Upper lobe of right lung (tissue), 1 donor: ENCODE measurements at regions not wholly inside any gene's neighbourhood (a gene's known extent, or its start where the extent isn't known, plus 50 kb on each side); places are given as distances from the start of the nearest gene placed in this dataset.

Experiments used
- ATAC-seq: fragments of 200-7000 bp; cut with Tn5 transposase; one replicate; pipeline ENCODE4 v1.9.1; 2020; ENCODE audit warnings: mild to moderate bottlenecking, moderate library complexity
- DNase-seq: peaks from one replicate; pipeline ENCODE4 v3.0.0-alpha.2; 2020
- H3K27ac ChIP-seq: fragments of 200-600 bp; one replicate; pipeline ENCODE4 v1.8.0; 2022
- H3K27me3 ChIP-seq: fragments of 200-600 bp; one replicate; pipeline ENCODE4 v1.8.0; 2022; ENCODE audit warnings: mild to moderate bottlenecking
- H3K36me3 ChIP-seq: fragments of 200-600 bp; one replicate; pipeline ENCODE4 v1.8.0; 2022
- H3K4me1 ChIP-seq: fragments of 200-600 bp; one replicate; pipeline ENCODE4 v1.8.0; 2022
- H3K4me3 ChIP-seq: fragments of 200-600 bp; one replicate; pipeline ENCODE4 v1.8.0; 2022; ENCODE audit warnings: mild to moderate bottlenecking
- H3K9me3 ChIP-seq: fragments of 200-600 bp; one replicate; pipeline ENCODE4 v1.8.0; 2022
- CTCF ChIP-seq: fragments of 200-600 bp; IDR thresholded peaks from one replicate; pipeline ENCODE4 v1.8.0; 2022; ENCODE audit warnings: antibody characterized with exemption
- intact Hi-C: fragments of 100-400 bp; cut with DNase I; formaldehyde crosslinking; loops from one replicate; pipeline ENCODE4 v1.11.0; 2022
- donor health status: DM: no; HTN: yes; CAD: no; lungs with severe emphysema.

- intact Hi-C loops: no loop called here
- peaks cover 35% of the 10 kb centered on the region for H3K27me3 ChIP-seq
- no peak for ATAC-seq
Observed at GRCh38 chr17:79478051-79478461, 132.8 kb downstream of the RBFOX3 start.

GRCh38 chr17:79476074-79476652 lies 134.7 kb downstream of the RBFOX3 start:
- DNase-seq (no peak), ATAC-seq (no peak)
- H3K4me3 ChIP-seq: no peak overlapping the region
- no peaks in the 10 kb centered on the region for H3K36me3 ChIP-seq
- H3K27ac ChIP-seq: no peak overlapping the region
- H3K4me1 ChIP-seq: no peaks in the 10 kb centered on the region
- no peaks in the 10 kb centered on the region for H3K9me3 ChIP-seq
- intact Hi-C loops: no loop called here
- H3K27me3 ChIP-seq: peaks cover 39% of the 10 kb centered on the region
- no peak for TF ChIP-seq CTCF

More at GRCh38 chr17:79478051-79478461, 132.8 kb downstream of the RBFOX3 start:
- no peaks in the 10 kb centered on the region for H3K4me1 ChIP-seq
- DNase-seq: no peak
- H3K27ac ChIP-seq: no peak overlapping the region
- no peak for TF ChIP-seq CTCF
- H3K4me3 ChIP-seq: no peak overlapping the region
- no peaks in the 10 kb centered on the region for H3K9me3 ChIP-seq
- no peaks in the 10 kb centered on the region for H3K36me3 ChIP-seq

GRCh38 chr17:79473876-79474440 lies 136.9 kb downstream of the RBFOX3 start:
- H3K27ac ChIP-seq: no peak overlapping the region
- H3K36me3 ChIP-seq: no peaks in the 10 kb centered on the region
- no peak overlapping the region for H3K4me3 ChIP-seq
- no peak for ATAC-seq
- peaks cover 31% of the 10 kb centered on the region for H3K27me3 ChIP-seq
- no peak for TF ChIP-seq CTCF
- no peaks in the 10 kb centered on the region for H3K9me3 ChIP-seq
- DNase-seq: no peak
- intact Hi-C loops: no loop called here
- H3K4me1 ChIP-seq: no peaks in the 10 kb centered on the region

GRCh38 chr17:79473111-79473875 lies 137.6 kb downstream of the RBFOX3 start:
- Histone ChIP-seq H3K9me3 (no peaks in the 10 kb centered on the region), H3K36me3 (no peaks in the 10 kb centered on the region), H3K27ac (no peak overlapping the region), H3K4me3 (no peak overlapping the region), H3K27me3 (peaks cover 31% of the 10 kb centered on the region), H3K4me1 (no peaks in the 10 kb centered on the region)
- intact Hi-C loops: no loop called here
- ATAC-seq: no peak
- TF ChIP-seq CTCF: no peak
- no peak for DNase-seq

- DNase-seq (no peak), ATAC-seq (no peak)
- TF ChIP-seq CTCF: no peak
- Histone ChIP-seq H3K9me3 (no peaks in the 10 kb centered on the region), H3K36me3 (no peaks in the 10 kb centered on the region), H3K27me3 (peaks cover 34% of the 10 kb centered on the region), H3K4me1 (no peaks in the 10 kb centered on the region), H3K4me3 (no peak overlapping the region), H3K27ac (no peak overlapping the region)
- intact Hi-C loops: no loop called here
Observed at GRCh38 chr17:79470754-79471153, 140.1 kb downstream of the RBFOX3 start.
